CD8-positive, alpha-beta memory T cell (primary cell): ENCODE measurements at regions not wholly inside any gene's neighbourhood (a gene's known extent, or its start where the extent isn't known, plus 50 kb on each side); places are given as distances from the start of the nearest gene placed in this dataset.

Experiments used
- CTCF ChIA-PET: fragments of 350-600 bp; sonication (Branson Sonifier 250); formaldehyde crosslinking; loops from one replicate; lab custom pipeline; 2021; ENCODE audit warnings: antibody characterized with exemption; lab: Charles Lee
- POLR2A ChIA-PET: fragments of 350-600 bp; sonication (Branson Sonifier 250); formaldehyde crosslinking; loops from one replicate; lab custom pipeline; 2021; ENCODE audit warnings: antibody characterized with exemption; lab: Charles Lee
- DNase-seq, 5 donors: peaks; one replicate each; pipeline versions ENCODE4 v3.0.0 to v3.0.0-alpha.2; 2020 to 2022; ENCODE audit warnings: mixed read lengths in 1 of 5
- H3K27ac ChIP-seq: one replicate; pipeline ENCODE4 v1.7.0; 2013; ENCODE audit warnings: low read depth, mild to moderate bottlenecking, low read length, moderate library complexity
- H3K27me3 ChIP-seq: 2 replicates; pipeline ENCODE4 v1.7.0; 2013; ENCODE audit warnings: low read length, mild to moderate bottlenecking; ENCODE audit not compliant: insufficient read depth, poor library complexity, severe bottlenecking
- H3K36me3 ChIP-seq: 2 replicates; pipeline ENCODE4 v1.7.0; 2013; ENCODE audit warnings: mild to moderate bottlenecking, low read length, moderate library complexity; ENCODE audit not compliant: insufficient read depth
- H3K4me1 ChIP-seq: 2 replicates; pipeline ENCODE4 v1.7.0; 2013; ENCODE audit warnings: mild to moderate bottlenecking, low read length, moderate library complexity; ENCODE audit not compliant: insufficient read depth
- H3K4me3 ChIP-seq: 2 replicates; pipeline ENCODE4 v1.7.0; 2013; ENCODE audit warnings: mild to moderate bottlenecking, low read length
- H3K9me3 ChIP-seq: 2 replicates; pipeline ENCODE4 v1.7.0; 2013; ENCODE audit warnings: mild to moderate bottlenecking, low read length
- H3K27ac Mint-ChIP-seq, 8 donors: one replicate each; pipeline ENCODE4 v1.8.0; 2020 to 2021; ENCODE audit warnings: mixed read lengths in 8 of 8, mild to moderate bottlenecking in 6 of 8, inconsistent platforms in 3 of 8, moderate library complexity in 3 of 8
- H3K27me3 Mint-ChIP-seq, 2 donors: one replicate each; pipeline ENCODE4 v1.8.0; 2020 to 2021; ENCODE audit warnings: mixed read lengths in 2 of 2, mild to moderate bottlenecking in 1 of 2, moderate library complexity in 1 of 2
- H3K36me3 Mint-ChIP-seq, 3 donors: one replicate each; pipeline ENCODE4 v1.8.0; 2020 to 2021; ENCODE audit warnings: mixed read lengths in 3 of 3, inconsistent platforms in 1 of 3, mild to moderate bottlenecking in 1 of 3
- H3K4me1 Mint-ChIP-seq, 3 donors: one replicate each; pipeline ENCODE4 v1.8.0; 2020 to 2021; ENCODE audit warnings: mixed read lengths in 3 of 3, inconsistent platforms in 1 of 3, mild to moderate bottlenecking in 1 of 3
- H3K4me3 Mint-ChIP-seq, 7 donors: one replicate each; pipeline ENCODE4 v1.8.0; 2020 to 2021; ENCODE audit warnings: mixed read lengths in 7 of 7, mild to moderate bottlenecking in 6 of 7, moderate library complexity in 4 of 7, inconsistent platforms in 2 of 7
- H3K9me3 Mint-ChIP-seq, 5 donors: one replicate each; pipeline ENCODE4 v1.8.0; 2020 to 2022; ENCODE audit warnings: mixed read lengths in 5 of 5, mild to moderate bottlenecking in 3 of 5, moderate library complexity in 2 of 5, inconsistent platforms in 1 of 5

DNA sequence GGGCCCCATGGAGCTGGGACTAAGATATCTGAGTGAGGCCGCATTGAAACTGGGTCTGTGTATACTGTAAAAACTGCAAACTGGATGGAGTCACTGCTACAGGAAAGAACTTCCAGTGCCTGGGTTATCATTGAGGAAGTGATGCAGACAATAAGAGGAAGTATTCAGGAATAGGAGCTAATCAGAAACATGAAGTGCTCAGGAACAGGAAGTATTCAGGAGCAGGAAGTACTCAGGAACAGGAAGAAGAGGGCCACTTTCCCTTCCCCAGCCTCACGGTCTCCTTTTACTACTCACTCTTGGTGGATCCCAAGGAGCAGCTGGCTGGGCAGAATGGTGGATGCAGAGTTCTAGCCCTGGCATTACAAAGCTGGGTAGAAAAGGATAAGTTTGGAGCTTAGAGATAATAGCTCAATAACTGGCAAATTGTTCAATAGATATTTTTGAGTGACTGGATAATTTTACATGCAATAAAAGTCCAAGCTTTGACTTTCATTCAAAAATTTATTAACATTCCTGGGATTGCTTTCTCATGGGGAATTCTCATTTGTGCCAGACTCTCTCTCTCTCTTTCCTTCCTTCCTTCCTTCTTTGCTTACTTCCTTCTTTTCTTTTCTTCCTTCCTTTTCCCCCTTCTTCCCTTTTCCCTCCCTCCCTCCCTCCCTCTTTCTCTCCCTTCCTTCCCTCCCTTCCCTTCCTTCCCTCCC is 82.2 kb upstream of the PAX1 start:
- Histone ChIP-seq H3K36me3 (no peaks in the 10 kb centered on the region), H3K9me3 (no peaks in the 10 kb centered on the region), H3K4me1 (no peaks in the 10 kb centered on the region), H3K27ac (no peak overlapping the region), H3K4me3 (no peak overlapping the region), H3K27me3 (no peaks in the 10 kb centered on the region)
- ChIA-PET POLR2A (no interaction called here), CTCF (interaction anchor here (0.9 kb wide), 1 partner anchor 9 kb away, joined by 3 read pairs; no protein-coding TSS in a partner anchor)
- no peaks in the 10 kb centered on the region for H3K4me1 Mint-ChIP-seq
- no peak overlapping the region for H3K27ac Mint-ChIP-seq
- peaks cover 2 to 20% of the 10 kb centered on the region in 2 donors for H3K27me3 Mint-ChIP-seq
- no peak for DNase-seq
- no peaks in the 10 kb centered on the region for H3K36me3 Mint-ChIP-seq
- H3K9me3 Mint-ChIP-seq = peaks cover 0 to 4% (median 0%) of the 10 kb centered on the region in 5 donors
- H3K4me3 Mint-ChIP-seq = no peak overlapping the region

DNA sequence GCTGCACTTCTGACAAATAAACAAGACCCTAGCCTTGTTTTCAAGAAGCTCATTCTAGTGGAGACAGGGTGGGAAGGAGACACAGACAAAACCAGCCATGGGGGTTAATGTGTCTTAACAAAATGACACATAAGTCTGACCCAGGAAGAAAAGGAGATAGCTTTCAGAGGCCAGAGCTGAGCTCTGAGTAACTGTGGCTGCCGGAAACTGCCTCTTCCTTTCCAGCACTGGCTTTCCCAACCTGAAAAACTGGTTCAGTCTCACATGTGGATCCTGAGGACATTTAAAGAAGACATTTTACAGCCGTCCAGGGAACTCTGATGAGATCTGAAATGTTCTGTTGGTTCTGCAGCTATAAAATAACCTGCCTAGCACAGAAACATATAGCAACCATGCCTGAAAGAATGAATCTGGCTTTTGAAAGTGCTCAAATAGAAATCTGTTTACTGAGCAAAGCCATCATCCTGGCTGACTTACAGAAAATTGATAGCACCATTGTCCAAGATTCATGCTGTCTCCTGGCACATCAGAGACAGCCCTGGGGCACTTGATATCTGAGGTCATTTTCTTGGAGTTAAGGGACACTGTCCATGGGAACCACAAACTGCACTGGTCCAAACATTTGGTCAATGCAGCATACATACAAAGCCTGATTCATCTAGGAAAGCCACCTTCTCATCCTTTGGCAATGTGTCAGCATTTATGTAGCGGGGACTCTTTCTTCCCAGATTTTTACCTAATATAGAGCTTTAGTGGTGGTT is 83.2 kb upstream of the PAX1 start:
- Mint-ChIP-seq H3K4me1 (no peaks in the 10 kb centered on the region), H3K36me3 (no peaks in the 10 kb centered on the region), H3K27me3 (peaks cover 2 to 20% of the 10 kb centered on the region in 2 donors), H3K9me3 (peaks cover 0 to 4% (median 0%) of the 10 kb centered on the region in 5 donors), H3K27ac (no peak overlapping the region), H3K4me3 (no peak overlapping the region)
- no peaks in the 10 kb centered on the region for H3K4me1 ChIP-seq
- H3K9me3 ChIP-seq = no peaks in the 10 kb centered on the region
- CTCF ChIA-PET = interaction anchor here (0.9 kb wide), 1 partner anchor 8 kb away, joined by 3 read pairs; no protein-coding TSS in a partner anchor
- no peak for DNase-seq
- POLR2A ChIA-PET = no interaction called here
- H3K36me3 ChIP-seq = no peaks in the 10 kb centered on the region
- H3K27ac ChIP-seq = no peak overlapping the region
- H3K27me3 ChIP-seq = no peaks in the 10 kb centered on the region
- H3K4me3 ChIP-seq = no peak overlapping the region

DNA sequence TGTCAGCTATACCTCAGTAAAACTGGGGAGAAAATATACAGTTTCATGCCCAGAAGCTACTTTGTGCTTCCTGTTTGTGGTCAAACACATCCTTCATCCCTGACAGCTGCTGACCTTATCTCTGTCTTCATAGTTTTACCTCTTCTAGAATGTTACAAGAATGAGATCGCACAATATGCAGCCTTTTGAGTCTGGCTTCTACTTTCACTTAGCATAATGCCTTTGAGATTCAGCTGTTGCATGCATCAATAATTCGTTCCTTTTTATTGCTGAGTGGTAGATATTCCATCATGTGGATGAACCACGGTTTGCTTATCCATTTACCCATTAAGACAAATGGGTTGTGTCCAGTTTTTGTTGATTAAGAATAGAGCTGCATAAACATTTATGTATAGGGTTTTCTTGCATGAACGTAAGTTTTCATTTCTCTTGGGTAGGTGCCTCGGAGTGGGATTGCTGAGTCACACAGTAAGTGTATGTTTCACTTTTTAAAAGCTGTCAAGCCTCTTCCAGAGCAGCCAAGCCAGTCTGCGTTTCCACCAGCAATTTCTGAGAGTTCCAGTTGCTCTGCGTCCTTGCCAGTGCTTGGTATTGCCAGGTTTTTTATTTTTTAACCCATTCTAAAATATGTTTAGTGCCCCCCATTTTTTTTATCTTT is 86.6 kb upstream of the PAX1 start:
- no peaks in the 10 kb centered on the region for H3K27me3 ChIP-seq
- POLR2A ChIA-PET = no interaction called here
- no peaks in the 10 kb centered on the region for H3K4me1 Mint-ChIP-seq
- no peaks in the 10 kb centered on the region for H3K4me1 ChIP-seq
- H3K27ac ChIP-seq = no peak overlapping the region
- no peak overlapping the region for H3K27ac Mint-ChIP-seq
- H3K36me3 Mint-ChIP-seq = no peaks in the 10 kb centered on the region
- CTCF ChIA-PET = no interaction called here
- H3K9me3 ChIP-seq = no peaks in the 10 kb centered on the region
- H3K27me3 Mint-ChIP-seq = peaks cover 12 to 20% of the 10 kb centered on the region in 2 donors
- no peak for DNase-seq
- no peaks in the 10 kb centered on the region for H3K36me3 ChIP-seq
- H3K4me3 ChIP-seq = no peak overlapping the region
- H3K9me3 Mint-ChIP-seq = no peaks in the 10 kb centered on the region
- H3K4me3 Mint-ChIP-seq = no peak overlapping the region

DNA sequence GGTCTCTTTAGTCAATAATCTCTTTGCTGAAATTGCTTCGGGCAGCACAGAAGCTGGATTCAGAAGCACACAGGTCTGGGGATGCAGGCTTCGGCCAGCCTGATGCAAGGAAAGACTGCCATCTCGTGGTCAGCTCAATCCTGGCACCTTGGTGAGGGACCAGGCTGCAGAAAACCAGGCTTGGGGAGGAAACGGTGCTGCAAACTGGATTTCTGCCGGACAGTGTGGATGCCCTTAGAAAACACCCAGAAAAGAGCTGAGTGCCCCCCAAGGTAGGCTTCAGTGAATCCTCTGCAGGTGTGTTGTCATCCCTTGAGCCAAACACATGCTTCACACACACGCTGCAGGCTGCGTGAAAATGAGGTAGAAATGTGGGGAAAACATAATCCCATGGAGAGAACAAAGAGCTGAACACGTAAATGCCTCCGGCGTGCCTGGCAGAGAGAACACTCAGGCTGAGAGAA is 89.8 kb upstream of the PAX1 start:
- Histone ChIP-seq H3K9me3 (no peaks in the 10 kb centered on the region), H3K4me1 (no peaks in the 10 kb centered on the region), H3K4me3 (no peak overlapping the region), H3K27me3 (no peaks in the 10 kb centered on the region), H3K36me3 (no peaks in the 10 kb centered on the region), H3K27ac (no peak overlapping the region)
- peak in 1 of 5 donors; percentile 15 for DNase-seq
- Mint-ChIP-seq H3K27ac (no peak overlapping the region), H3K27me3 (peaks cover 12 to 27% of the 10 kb centered on the region in 2 donors), H3K4me1 (no peaks in the 10 kb centered on the region), H3K36me3 (no peaks in the 10 kb centered on the region), H3K4me3 (peak overlapping the region in 1 of 7 donors; percentile 37), H3K9me3 (peaks cover 0 to 2% (median 0%) of the 10 kb centered on the region in 5 donors)
- ChIA-PET POLR2A (no interaction called here), CTCF (no interaction called here)

DNA sequence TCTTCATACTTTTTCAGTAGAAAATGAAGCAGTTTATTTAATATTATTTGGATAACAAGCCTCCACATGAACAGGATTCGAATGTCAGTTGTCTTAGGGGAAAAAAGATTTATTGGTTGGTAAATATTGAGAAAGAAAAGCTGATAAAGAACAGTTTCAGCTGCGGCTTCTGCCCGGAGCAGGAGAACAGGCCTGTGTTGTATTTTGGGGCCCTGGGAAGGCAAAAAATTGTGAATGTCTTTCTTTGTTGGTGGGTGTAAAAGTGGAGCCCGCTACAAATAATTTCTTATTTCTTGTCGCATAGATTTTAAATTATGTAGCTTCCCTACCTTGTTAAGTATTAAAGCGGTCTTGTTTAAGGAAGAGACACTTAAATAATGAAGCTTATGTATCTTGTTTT is 90.5 kb upstream of the PAX1 start:
- H3K4me3 Mint-ChIP-seq = no peak overlapping the region
- H3K27me3 ChIP-seq = no peaks in the 10 kb centered on the region
- H3K36me3 ChIP-seq = no peaks in the 10 kb centered on the region
- DNase-seq = no peak
- H3K27ac ChIP-seq = no peak overlapping the region
- H3K4me1 Mint-ChIP-seq = no peaks in the 10 kb centered on the region
- no peak overlapping the region for H3K27ac Mint-ChIP-seq
- H3K9me3 ChIP-seq = no peaks in the 10 kb centered on the region
- no peaks in the 10 kb centered on the region for H3K4me1 ChIP-seq
- no peak overlapping the region for H3K4me3 ChIP-seq
- peaks cover 10 to 25% of the 10 kb centered on the region in 2 donors for H3K27me3 Mint-ChIP-seq
- peaks cover 0 to 2% (median 0%) of the 10 kb centered on the region in 5 donors for H3K9me3 Mint-ChIP-seq
- no peaks in the 10 kb centered on the region for H3K36me3 Mint-ChIP-seq
- CTCF ChIA-PET = no interaction called here
- POLR2A ChIA-PET = no interaction called here

DNA sequence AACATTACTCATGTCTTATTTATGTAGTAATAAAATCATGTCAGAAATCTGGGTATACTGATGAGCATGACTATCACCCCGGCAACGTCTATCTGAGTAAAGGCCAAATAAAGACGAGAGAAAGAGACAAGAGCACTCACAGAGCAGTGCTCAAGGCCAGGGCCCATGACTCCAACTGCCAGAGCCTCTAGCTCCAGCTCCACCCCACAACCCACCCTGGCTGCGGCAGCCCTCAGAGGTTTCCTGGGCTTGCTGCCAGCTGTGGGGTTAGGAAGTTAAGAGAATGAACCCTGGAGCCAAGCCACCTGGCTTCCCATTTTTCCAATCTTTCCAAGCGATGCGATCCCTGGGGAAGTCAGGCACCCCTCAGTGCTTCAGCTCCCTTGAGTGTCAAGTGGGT is 92.0 kb upstream of the PAX1 start:
- H3K36me3 Mint-ChIP-seq = peaks cover 0 to 3% (median 0%) of the 10 kb centered on the region in 3 donors
- CTCF ChIA-PET = interaction anchor here (1.1 kb wide), 1 partner anchor 9 kb away, joined by 3 read pairs; no protein-coding TSS in a partner anchor
- no peak overlapping the region for H3K4me3 Mint-ChIP-seq
- Histone ChIP-seq H3K27ac (no peak overlapping the region), H3K36me3 (no peaks in the 10 kb centered on the region), H3K27me3 (no peaks in the 10 kb centered on the region), H3K4me3 (no peak overlapping the region), H3K4me1 (no peaks in the 10 kb centered on the region), H3K9me3 (no peaks in the 10 kb centered on the region)
- no peak overlapping the region for H3K27ac Mint-ChIP-seq
- H3K27me3 Mint-ChIP-seq = peaks cover 15 to 29% of the 10 kb centered on the region in 2 donors
- DNase-seq = no peak
- H3K4me1 Mint-ChIP-seq = no peaks in the 10 kb centered on the region
- POLR2A ChIA-PET = no interaction called here
- peaks cover 0 to 4% (median 2%) of the 10 kb centered on the region in 5 donors for H3K9me3 Mint-ChIP-seq

DNA sequence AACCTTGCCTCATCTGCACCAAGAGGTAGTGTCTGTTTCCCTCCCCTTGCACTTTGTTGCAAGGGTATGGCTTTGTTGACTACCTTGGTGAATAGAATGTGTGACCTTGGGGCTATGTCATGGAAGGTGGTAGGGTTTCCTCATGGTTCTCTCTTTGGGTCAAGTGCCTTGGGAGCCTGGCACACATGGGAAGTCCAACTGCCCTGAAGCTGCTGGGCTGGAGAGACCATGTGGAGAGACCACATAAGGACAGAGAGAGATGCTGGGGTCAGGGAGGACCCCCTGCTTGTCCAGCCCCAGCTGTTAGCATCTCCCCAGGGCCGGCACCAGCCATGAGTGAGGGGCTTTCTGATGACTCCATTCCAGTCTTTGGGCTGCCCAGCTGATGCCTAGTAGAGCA is 95.5 kb upstream of the PAX1 start:
- no peak overlapping the region for H3K4me3 Mint-ChIP-seq
- H3K9me3 Mint-ChIP-seq = peaks cover 4 to 11% (median 8%) of the 10 kb centered on the region in 5 donors
- H3K4me1 ChIP-seq = no peaks in the 10 kb centered on the region
- CTCF ChIA-PET = no interaction called here
- no peaks in the 10 kb centered on the region for H3K27me3 ChIP-seq
- no peak overlapping the region for H3K27ac Mint-ChIP-seq
- no peaks in the 10 kb centered on the region for H3K9me3 ChIP-seq
- H3K4me1 Mint-ChIP-seq = no peaks in the 10 kb centered on the region
- DNase-seq = no peak
- POLR2A ChIA-PET = no interaction called here
- H3K36me3 Mint-ChIP-seq = peaks cover 0 to 3% (median 0%) of the 10 kb centered on the region in 3 donors
- H3K4me3 ChIP-seq = no peak overlapping the region
- H3K36me3 ChIP-seq = no peaks in the 10 kb centered on the region
- no peak overlapping the region for H3K27ac ChIP-seq
- H3K27me3 Mint-ChIP-seq = peaks cover 15 to 19% of the 10 kb centered on the region in 2 donors

DNA sequence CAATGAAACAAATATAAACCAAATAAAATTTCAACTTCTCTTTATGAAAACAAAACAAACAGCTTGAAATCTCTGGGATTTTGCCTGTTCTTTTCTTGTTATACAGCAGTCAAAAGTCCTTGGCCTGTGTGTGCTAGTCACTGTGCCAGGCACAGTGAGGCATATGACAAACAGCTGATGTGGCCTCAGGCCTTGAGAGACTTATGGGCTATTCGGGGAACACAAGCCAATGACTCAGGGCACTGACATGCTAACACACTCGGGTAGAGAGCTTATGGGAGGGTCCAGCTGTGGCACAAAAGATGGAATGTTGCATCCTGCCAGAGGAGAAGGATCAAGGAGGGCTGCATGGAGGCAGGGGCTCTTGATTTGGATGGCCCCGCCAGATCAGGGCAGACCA is 95.4 kb upstream of the NKX2-2 start:
- H3K9me3 Mint-ChIP-seq = peaks cover 4 to 17% (median 8%) of the 10 kb centered on the region in 5 donors
- Histone ChIP-seq H3K9me3 (no peaks in the 10 kb centered on the region), H3K4me3 (no peak overlapping the region), H3K27ac (no peak overlapping the region), H3K4me1 (no peaks in the 10 kb centered on the region), H3K27me3 (no peaks in the 10 kb centered on the region), H3K36me3 (no peaks in the 10 kb centered on the region)
- DNase-seq = no peak
- POLR2A ChIA-PET = no interaction called here
- CTCF ChIA-PET = no interaction called here
- no peak overlapping the region for H3K27ac Mint-ChIP-seq
- H3K36me3 Mint-ChIP-seq = peaks cover 0 to 3% (median 0%) of the 10 kb centered on the region in 3 donors
- H3K4me3 Mint-ChIP-seq = no peak overlapping the region
- peaks cover 15% of the 10 kb centered on the region in 2 donors for H3K27me3 Mint-ChIP-seq
- no peaks in the 10 kb centered on the region for H3K4me1 Mint-ChIP-seq
